Right lung (tissue), 2 donors: ENCODE measurements at regions not wholly inside any gene's neighbourhood (a gene's known extent, or its start where the extent isn't known, plus 50 kb on each side); places are given as distances from the start of the nearest gene placed in this dataset.

Experiments used
- DNase-seq, 2 donors: peaks; one replicate each; pipeline ENCODE4 v3.0.0-alpha.2; 2013

- DNase-seq: no peak
Measured at GRCh38 chr1:8089535-8090228, 63.6 kb upstream of the ERRFI1 start.

GRCh38 chr1:8086055-8086454, 59.9 kb upstream of the ERRFI1 start:
- no peak for DNase-seq

- DNase-seq: no peak
Measured at GRCh38 chr1:8084913-8085312, 58.8 kb upstream of the ERRFI1 start.

- no peak for DNase-seq
Measured at GRCh38 chr1:8083739-8084484, 57.8 kb upstream of the ERRFI1 start.

GRCh38 chr1:8082945-8083344, 56.8 kb upstream of the ERRFI1 start:
- DNase-seq: no peak

- DNase-seq: no peak
Measured at GRCh38 chr1:8078176-8078671, 52.1 kb upstream of the ERRFI1 start.

GRCh38 chr1:8077602-8078001, 51.5 kb upstream of the ERRFI1 start:
- no peak for DNase-seq

- DNase-seq: peak; percentile 81 to 85
Measured at GRCh38 chr1:8077120-8077573, 51.0 kb upstream of the ERRFI1 start.

GRCh38 chr1:8076176-8076575, 50.1 kb upstream of the ERRFI1 start:
- DNase-seq: no peak
